ENCODE measurements at regions not wholly inside any gene's neighbourhood (a gene's known extent, or its start where the extent isn't known, plus 50 kb on each side); places are given as distances from the start of the nearest gene placed in this dataset.

- no peak for DNase-seq (ENCODE audit: low read depth)
These were observed 64.0 kb downstream of the BMP2 start for GRCh38 chr20:6831461-6831860.

GRCh38 chr20:6832811-6833210, 65.3 kb downstream of the BMP2 start:
- no peak for DNase-seq (ENCODE audit: low read depth)

DNA sequence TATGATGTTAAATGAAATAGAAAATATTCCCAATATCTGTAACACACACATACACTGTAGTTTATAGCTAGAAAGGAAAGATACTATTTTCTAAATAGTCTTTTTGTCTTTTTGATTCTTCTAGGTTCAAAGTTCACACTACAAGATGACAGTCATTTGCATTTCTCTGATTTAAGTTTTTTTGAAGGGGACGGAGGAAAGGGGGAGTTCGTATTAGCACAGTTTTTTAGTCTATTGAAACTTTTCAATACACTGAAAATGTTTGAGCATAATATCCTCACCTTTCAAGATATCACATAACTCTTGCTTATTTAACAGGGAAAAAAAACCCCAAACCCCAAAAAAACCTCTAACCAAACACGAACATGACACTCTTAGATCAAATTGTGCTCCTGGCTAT, 68.1 kb downstream of the BMP2 start:
- no peak for DNase-seq (ENCODE audit: low read depth)

- no peak for DNase-seq (ENCODE audit: low read depth)
These were observed 69.4 kb downstream of the BMP2 start for GRCh38 chr20:6836821-6837374.

GRCh38 chr20:6837730-6838129, 70.2 kb downstream of the BMP2 start:
- no peak for DNase-seq (ENCODE audit: low read depth)

GRCh38 chr20:6838181-6838826, 70.8 kb downstream of the BMP2 start:
- peak; percentile 39 for DNase-seq (ENCODE audit: low read depth)

GRCh38 chr20:6841128-6841527, 73.6 kb downstream of the BMP2 start:
- no peak for DNase-seq (ENCODE audit: low read depth)

- DNase-seq (ENCODE audit: low read depth), result no peak
These were observed 77.7 kb downstream of the BMP2 start for GRCh38 chr20:6845141-6845540.

GRCh38 chr20:6848041-6848440, 80.6 kb downstream of the BMP2 start:
- no peak for DNase-seq (ENCODE audit: low read depth)

GRCh38 chr20:6848992-6849391, 81.5 kb downstream of the BMP2 start:
- no peak for DNase-seq (ENCODE audit: low read depth)

DNA sequence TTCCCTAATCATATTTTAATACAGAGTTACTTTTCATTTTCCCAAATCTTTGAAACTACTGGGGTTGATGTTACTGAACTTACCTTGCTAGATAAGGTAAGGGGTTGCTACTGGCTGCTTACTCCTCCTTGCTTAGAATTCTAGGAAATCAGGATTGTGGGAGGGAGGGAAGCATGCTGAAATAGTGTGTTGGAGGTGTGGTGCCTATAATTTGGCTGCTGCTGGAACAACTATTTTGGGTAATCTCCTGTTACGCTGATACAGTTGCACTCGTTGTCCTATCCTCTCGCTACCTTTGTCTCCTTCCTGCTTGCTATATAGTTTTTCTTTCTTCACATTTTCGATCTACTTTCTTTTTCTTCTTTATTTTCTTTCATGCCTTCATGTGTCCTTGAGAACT, 83.7 kb downstream of the BMP2 start:
- no peak for DNase-seq (ENCODE audit: low read depth)

- no peak for DNase-seq (ENCODE audit: low read depth)
These were observed 85.0 kb downstream of the BMP2 start for GRCh38 chr20:6852478-6852877.

DNA sequence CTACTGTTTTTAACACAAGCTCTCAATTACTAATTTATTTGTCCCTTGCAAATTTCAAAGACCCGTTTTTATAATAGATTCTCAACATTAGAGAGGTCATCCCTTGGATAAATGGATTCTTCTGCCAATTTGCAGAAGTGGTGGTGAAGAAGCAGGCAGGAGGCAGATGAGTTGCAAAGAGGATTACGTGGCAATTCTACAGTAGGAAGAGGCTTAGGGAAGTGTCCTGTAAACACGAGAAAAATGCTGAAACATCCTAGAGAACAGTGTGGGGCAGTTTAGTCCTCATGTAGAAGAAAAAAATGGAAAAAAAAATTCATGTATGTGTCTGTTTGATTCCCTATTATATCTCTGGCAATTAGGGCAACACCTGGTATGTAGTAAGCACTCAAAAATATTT, 87.6 kb downstream of the BMP2 start:
- no peak for DNase-seq (ENCODE audit: low read depth)

DNA sequence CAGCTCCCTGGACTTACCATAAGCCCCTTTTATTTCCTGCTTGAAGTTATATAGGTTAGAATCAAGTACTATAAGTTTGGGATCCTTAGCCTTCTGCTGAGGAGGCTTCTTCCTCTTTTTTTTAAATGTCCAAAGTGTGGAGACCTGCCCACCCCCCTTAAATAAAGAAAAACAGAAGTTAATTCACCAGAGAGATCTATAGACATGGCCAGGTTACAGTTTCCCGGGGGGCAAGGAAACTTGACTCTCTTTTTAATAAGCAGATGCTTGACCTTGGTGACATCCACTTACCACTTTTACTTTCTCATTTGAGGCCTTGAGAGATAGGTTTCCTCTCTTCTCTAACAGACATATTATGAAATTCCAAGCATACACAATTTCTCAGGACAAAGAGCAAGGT, 88.3 kb downstream of the BMP2 start:
- no peak for DNase-seq (ENCODE audit: low read depth)

GRCh38 chr20:6857927-6858326, 90.4 kb downstream of the BMP2 start:
- no peak for DNase-seq (ENCODE audit: low read depth)

DNA sequence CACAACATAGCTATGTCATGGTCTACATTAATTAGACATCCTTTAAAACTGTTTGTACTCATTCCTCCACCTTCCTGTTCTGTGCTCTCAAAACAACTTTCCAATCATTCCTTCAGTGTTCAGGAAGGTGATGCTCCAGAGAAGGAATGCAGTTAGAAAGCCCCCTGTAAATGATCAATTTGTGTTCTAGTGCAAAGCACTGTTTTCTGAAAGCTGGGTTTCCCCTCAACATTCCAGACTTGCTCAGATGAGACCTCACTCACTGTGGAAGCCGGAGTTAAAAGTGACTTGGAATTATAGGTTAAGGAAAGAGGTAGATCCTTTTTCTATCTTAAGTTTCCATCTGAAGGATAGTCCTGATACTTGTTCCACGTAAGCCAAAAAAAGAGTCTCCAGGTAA, 95.9 kb downstream of the BMP2 start:
- no peak for DNase-seq (ENCODE audit: low read depth)

DNA sequence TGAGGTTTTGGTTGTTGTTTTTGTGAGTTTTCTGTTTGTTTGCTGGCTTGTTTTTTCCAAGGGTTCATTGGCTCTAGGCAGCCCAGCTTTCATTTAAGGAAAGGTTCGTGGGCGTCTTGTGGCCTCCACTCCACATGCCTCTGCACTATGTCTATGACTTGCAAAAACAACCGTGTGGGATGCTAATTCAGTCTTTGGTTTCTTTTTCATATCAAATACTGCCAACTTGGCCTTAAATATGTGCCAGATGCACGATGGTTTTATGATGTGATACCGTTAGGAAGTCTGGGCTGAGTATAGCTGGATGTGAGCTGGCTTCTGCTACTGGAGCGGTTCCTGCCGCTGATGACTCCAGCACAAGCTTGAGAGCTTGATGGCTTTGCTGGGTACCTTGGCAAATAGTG, 96.3 kb downstream of the BMP2 start:
- no peak for DNase-seq (ENCODE audit: low read depth)

GRCh38 chr20:6864740-6865139, 97.3 kb downstream of the BMP2 start:
- DNase-seq (ENCODE audit: low read depth), result no peak

- no peak for DNase-seq (ENCODE audit: low read depth)
These were observed 99.3 kb downstream of the BMP2 start for GRCh38 chr20:6866741-6867140.

- peak; percentile 13 for DNase-seq (ENCODE audit: low read depth)
These were observed 101.4 kb downstream of the BMP2 start for GRCh38 chr20:6868861-6869260.

DNA sequence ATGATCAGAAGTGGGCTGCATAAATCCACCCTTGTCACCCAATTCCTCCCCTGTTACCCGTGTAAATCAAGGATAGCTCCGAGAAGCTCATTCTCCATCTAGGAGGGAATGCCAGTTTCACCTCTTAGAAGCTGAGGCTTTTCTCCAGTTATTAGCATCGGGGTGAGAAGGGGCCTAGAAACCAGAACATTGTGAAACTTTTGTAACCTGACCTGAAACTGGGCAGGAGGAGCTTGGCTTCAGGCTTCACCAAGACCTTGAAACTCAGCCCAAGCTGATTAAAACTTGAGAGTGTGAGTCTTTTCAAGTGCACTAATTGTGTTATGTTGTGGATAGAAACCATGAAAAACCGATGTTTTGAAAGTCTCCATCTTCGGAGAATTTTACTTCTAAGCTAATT, 103.1 kb downstream of the BMP2 start:
- no peak for DNase-seq (ENCODE audit: low read depth)

DNA sequence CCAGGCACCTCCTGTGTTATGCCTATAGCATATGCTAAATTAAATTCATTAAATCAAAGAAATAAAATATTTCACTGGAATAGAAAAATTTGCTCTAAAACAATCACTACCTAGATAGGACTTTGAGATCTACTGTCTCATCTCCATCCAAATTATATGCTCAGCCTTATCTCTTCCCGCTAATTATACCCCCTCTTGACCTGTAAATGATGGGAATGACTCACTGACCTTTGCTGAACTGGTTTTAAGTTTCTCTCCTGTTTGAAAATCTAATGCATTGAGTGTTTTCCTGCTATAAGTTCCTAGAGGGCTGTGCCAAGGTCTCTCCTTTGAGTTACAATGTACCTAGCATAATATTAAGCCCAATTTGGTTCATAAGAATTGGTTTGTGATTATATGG, 110.1 kb downstream of the BMP2 start:
- no peak for DNase-seq (ENCODE audit: low read depth)

DNA sequence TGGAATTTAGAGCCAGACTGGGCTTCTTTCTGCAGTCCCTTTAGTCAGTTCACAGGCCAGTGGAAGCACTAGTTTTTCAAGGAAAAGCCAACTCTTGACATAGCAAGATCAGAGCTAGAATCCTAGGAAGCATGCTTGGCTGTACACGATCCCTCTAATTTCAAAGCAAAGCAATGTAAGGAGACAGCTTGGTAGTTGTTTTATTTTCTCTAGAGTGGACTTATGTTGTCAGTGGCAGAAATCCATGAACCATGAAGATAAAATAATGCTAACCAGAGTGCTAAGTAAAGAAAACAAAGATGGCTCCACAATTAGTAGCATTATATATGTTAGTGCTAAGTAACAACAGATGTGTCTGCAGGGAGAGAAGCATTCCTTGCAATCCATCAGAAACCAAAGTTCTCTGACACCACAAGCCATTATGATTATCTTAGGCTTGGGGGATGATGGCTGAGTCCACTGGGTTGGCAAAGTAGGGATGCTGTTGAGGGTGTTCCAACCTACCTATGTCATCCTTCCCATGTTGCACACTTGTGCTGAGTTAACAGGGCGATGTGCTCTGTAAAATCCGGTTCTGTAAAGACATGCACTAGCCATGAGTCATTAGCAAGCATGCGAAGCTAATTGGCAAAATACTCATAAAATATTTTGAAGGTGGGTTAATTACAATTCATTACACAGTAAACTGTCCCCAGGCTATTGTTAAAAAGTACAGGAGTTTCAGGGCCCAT, 115.2 kb downstream of the BMP2 start:
- DNase-seq (ENCODE audit: low read depth), result peak; percentile 77

- no peak for DNase-seq (ENCODE audit: low read depth)
These were observed 116.6 kb downstream of the BMP2 start for GRCh38 chr20:6884114-6884513.

All from Daoy (cell line).